ENCODE measurements at regions not wholly inside any gene's neighbourhood (a gene's known extent, or its start where the extent isn't known, plus 50 kb on each side); places are given as distances from the start of the nearest gene placed in this dataset.

GRCh38 chr5:155097995-155098394, 84.4 kb downstream of the KIF4B start:
- H3K27me3 Mint-ChIP-seq, result peaks cover 4% of the 10 kb centered on the region
- ATAC-seq, result no peak

GRCh38 chr5:155098433-155098832, 84.9 kb downstream of the KIF4B start:
- no peaks in the 10 kb centered on the region for H3K4me1 Mint-ChIP-seq
- H3K27ac Mint-ChIP-seq, result no peak overlapping the region
- H3K4me3 Mint-ChIP-seq, result no peak overlapping the region
- no peaks in the 10 kb centered on the region for H3K36me3 Mint-ChIP-seq (ENCODE audit: low read depth)
- DNase-seq (no peak), ATAC-seq (no peak)
- H3K9me3 Mint-ChIP-seq, result no peaks in the 10 kb centered on the region
- peaks cover 4% of the 10 kb centered on the region for H3K27me3 Mint-ChIP-seq

More at GRCh38 chr5:155097995-155098394, 84.4 kb downstream of the KIF4B start:
- no peak overlapping the region for H3K4me3 Mint-ChIP-seq
- no peaks in the 10 kb centered on the region for H3K36me3 Mint-ChIP-seq (ENCODE audit: low read depth)
- no peak for DNase-seq
- H3K9me3 Mint-ChIP-seq, result no peaks in the 10 kb centered on the region
- no peak overlapping the region for H3K27ac Mint-ChIP-seq
- H3K4me1 Mint-ChIP-seq, result no peaks in the 10 kb centered on the region

- Mint-ChIP-seq H3K36me3 (ENCODE audit: low read depth) (no peaks in the 10 kb centered on the region), H3K4me3 (no peak overlapping the region), H3K27me3 (peaks cover 1% of the 10 kb centered on the region), H3K9me3 (no peaks in the 10 kb centered on the region), H3K4me1 (no peaks in the 10 kb centered on the region), H3K27ac (no peak overlapping the region)
- DNase-seq (no peak), ATAC-seq (no peak)
Measured at GRCh38 chr5:155101697-155102096, 88.1 kb downstream of the KIF4B start.

- H3K27me3 Mint-ChIP-seq, result peaks cover 2% of the 10 kb centered on the region
- ATAC-seq, result no peak
- no peaks in the 10 kb centered on the region for H3K4me1 Mint-ChIP-seq
- no peak for DNase-seq
- no peak overlapping the region for H3K27ac Mint-ChIP-seq
- H3K4me3 Mint-ChIP-seq, result no peak overlapping the region
- no peaks in the 10 kb centered on the region for H3K36me3 Mint-ChIP-seq (ENCODE audit: low read depth)
- no peaks in the 10 kb centered on the region for H3K9me3 Mint-ChIP-seq
Measured at GRCh38 chr5:155103146-155103545, 89.6 kb downstream of the KIF4B start.

- no peak overlapping the region for H3K27ac Mint-ChIP-seq
- ATAC-seq, result no peak
- H3K27me3 Mint-ChIP-seq, result peaks cover 2% of the 10 kb centered on the region
- no peak for DNase-seq
- H3K36me3 Mint-ChIP-seq (ENCODE audit: low read depth), result no peaks in the 10 kb centered on the region
- H3K9me3 Mint-ChIP-seq, result no peaks in the 10 kb centered on the region
- H3K4me1 Mint-ChIP-seq, result no peaks in the 10 kb centered on the region
- no peak overlapping the region for H3K4me3 Mint-ChIP-seq
Measured at GRCh38 chr5:155104441-155104840, 90.9 kb downstream of the KIF4B start.

- H3K4me3 Mint-ChIP-seq, result no peak overlapping the region
- DNase-seq (no peak), ATAC-seq (no peak)
- no peaks in the 10 kb centered on the region for H3K36me3 Mint-ChIP-seq (ENCODE audit: low read depth)
- H3K9me3 Mint-ChIP-seq, result no peaks in the 10 kb centered on the region
- no peaks in the 10 kb centered on the region for H3K4me1 Mint-ChIP-seq
- H3K27ac Mint-ChIP-seq, result no peak overlapping the region
- peaks cover 2% of the 10 kb centered on the region for H3K27me3 Mint-ChIP-seq
Measured at GRCh38 chr5:155106221-155106620, 92.7 kb downstream of the KIF4B start.

GRCh38 chr5:155113888-155114287, 100.3 kb downstream of the KIF4B start:
- H3K9me3 Mint-ChIP-seq, result no peaks in the 10 kb centered on the region
- H3K27me3 Mint-ChIP-seq, result no peaks in the 10 kb centered on the region
- no peak for DNase-seq
- H3K4me1 Mint-ChIP-seq, result no peaks in the 10 kb centered on the region
- no peak overlapping the region for H3K27ac Mint-ChIP-seq
- no peak for ATAC-seq
- H3K4me3 Mint-ChIP-seq, result no peak overlapping the region
- no peaks in the 10 kb centered on the region for H3K36me3 Mint-ChIP-seq (ENCODE audit: low read depth)

GRCh38 chr5:155114655-155115054, 101.1 kb downstream of the KIF4B start:
- Mint-ChIP-seq H3K4me1 (no peaks in the 10 kb centered on the region), H3K9me3 (no peaks in the 10 kb centered on the region), H3K27ac (no peak overlapping the region), H3K27me3 (no peaks in the 10 kb centered on the region), H3K36me3 (ENCODE audit: low read depth) (no peaks in the 10 kb centered on the region), H3K4me3 (no peak overlapping the region)
- ATAC-seq, result no peak
- DNase-seq, result no peak

- ATAC-seq (no peak), DNase-seq (no peak)
- H3K4me3 Mint-ChIP-seq, result no peak overlapping the region
- no peaks in the 10 kb centered on the region for H3K9me3 Mint-ChIP-seq
- no peak overlapping the region for H3K27ac Mint-ChIP-seq
- no peaks in the 10 kb centered on the region for H3K4me1 Mint-ChIP-seq
- no peaks in the 10 kb centered on the region for H3K36me3 Mint-ChIP-seq (ENCODE audit: low read depth)
- H3K27me3 Mint-ChIP-seq, result no peaks in the 10 kb centered on the region
Measured at GRCh38 chr5:155116456-155117251, 103.1 kb downstream of the KIF4B start.

- no peak for ATAC-seq
- Mint-ChIP-seq H3K4me3 (no peak overlapping the region), H3K36me3 (ENCODE audit: low read depth) (no peaks in the 10 kb centered on the region), H3K9me3 (no peaks in the 10 kb centered on the region), H3K27ac (no peak overlapping the region), H3K4me1 (no peaks in the 10 kb centered on the region), H3K27me3 (peaks cover 9% of the 10 kb centered on the region)
- DNase-seq, result no peak
Measured at GRCh38 chr5:155125551-155126095, 112.1 kb downstream of the KIF4B start.

- DNase-seq (no peak), ATAC-seq (no peak)
- no peaks in the 10 kb centered on the region for H3K4me1 Mint-ChIP-seq
- no peak overlapping the region for H3K27ac Mint-ChIP-seq
- H3K9me3 Mint-ChIP-seq, result no peaks in the 10 kb centered on the region
- no peaks in the 10 kb centered on the region for H3K36me3 Mint-ChIP-seq (ENCODE audit: low read depth)
- peaks cover 9% of the 10 kb centered on the region for H3K27me3 Mint-ChIP-seq
- H3K4me3 Mint-ChIP-seq, result no peak overlapping the region
Measured at GRCh38 chr5:155126573-155126972, 113.0 kb downstream of the KIF4B start.

- Mint-ChIP-seq H3K9me3 (no peaks in the 10 kb centered on the region), H3K4me1 (no peaks in the 10 kb centered on the region), H3K27ac (no peak overlapping the region), H3K4me3 (no peak overlapping the region), H3K36me3 (ENCODE audit: low read depth) (no peaks in the 10 kb centered on the region), H3K27me3 (peaks cover 12% of the 10 kb centered on the region)
- no peak for ATAC-seq
- DNase-seq, result no peak
Measured at GRCh38 chr5:155127552-155127951, 114.0 kb downstream of the KIF4B start.

- no peaks in the 10 kb centered on the region for H3K4me1 Mint-ChIP-seq
Measured at GRCh38 chr5:155128786-155129512, 115.4 kb downstream of the KIF4B start.

GRCh38 chr5:155129513-155129880, 115.9 kb downstream of the KIF4B start:
- ATAC-seq, result no peak
- H3K36me3 Mint-ChIP-seq (ENCODE audit: low read depth), result no peaks in the 10 kb centered on the region

More at GRCh38 chr5:155128786-155129512, 115.4 kb downstream of the KIF4B start:
- Mint-ChIP-seq H3K36me3 (ENCODE audit: low read depth) (no peaks in the 10 kb centered on the region), H3K27me3 (peaks cover 12% of the 10 kb centered on the region), H3K27ac (no peak overlapping the region), H3K4me3 (no peak overlapping the region), H3K9me3 (no peaks in the 10 kb centered on the region)
- ATAC-seq (no peak), DNase-seq (no peak)

GRCh38 chr5:155134130-155134529, 120.6 kb downstream of the KIF4B start:
- Mint-ChIP-seq H3K9me3 (no peaks in the 10 kb centered on the region), H3K4me3 (no peak overlapping the region), H3K36me3 (ENCODE audit: low read depth) (no peaks in the 10 kb centered on the region), H3K27me3 (peaks cover 31% of the 10 kb centered on the region), H3K4me1 (no peaks in the 10 kb centered on the region), H3K27ac (no peak overlapping the region)
- DNase-seq (no peak), ATAC-seq (no peak)

More at GRCh38 chr5:155129513-155129880, 115.9 kb downstream of the KIF4B start:
- Mint-ChIP-seq H3K27ac (no peak overlapping the region), H3K27me3 (peaks cover 13% of the 10 kb centered on the region), H3K4me3 (no peak overlapping the region), H3K9me3 (no peaks in the 10 kb centered on the region), H3K4me1 (no peaks in the 10 kb centered on the region)
- DNase-seq, result no peak
